ENCODE measurements at regions not wholly inside any gene's neighbourhood (a gene's known extent, or its start where the extent isn't known, plus 50 kb on each side); places are given as distances from the start of the nearest gene placed in this dataset.
"Not testable (repeated sequence)": the region's sequence is repeated elsewhere in the genome, so short reads cannot be mapped to it uniquely, and the experiment has no call there.

GRCh38 chr11:121928597-121929580 lies 187.1 kb downstream of the BLID start:
- ATAC-seq = no peak
- no peak for DNase-seq (ENCODE audit: missing footprints)
- intact Hi-C loops (cut with DNase I) = no loop called here

- intact Hi-C loops (cut with DNase I) = no loop called here
- ATAC-seq (no peak), DNase-seq (ENCODE audit: missing footprints) (no peak)
These were observed 188.2 kb downstream of the BLID start for GRCh38 chr11:121927789-121928188.

DNA sequence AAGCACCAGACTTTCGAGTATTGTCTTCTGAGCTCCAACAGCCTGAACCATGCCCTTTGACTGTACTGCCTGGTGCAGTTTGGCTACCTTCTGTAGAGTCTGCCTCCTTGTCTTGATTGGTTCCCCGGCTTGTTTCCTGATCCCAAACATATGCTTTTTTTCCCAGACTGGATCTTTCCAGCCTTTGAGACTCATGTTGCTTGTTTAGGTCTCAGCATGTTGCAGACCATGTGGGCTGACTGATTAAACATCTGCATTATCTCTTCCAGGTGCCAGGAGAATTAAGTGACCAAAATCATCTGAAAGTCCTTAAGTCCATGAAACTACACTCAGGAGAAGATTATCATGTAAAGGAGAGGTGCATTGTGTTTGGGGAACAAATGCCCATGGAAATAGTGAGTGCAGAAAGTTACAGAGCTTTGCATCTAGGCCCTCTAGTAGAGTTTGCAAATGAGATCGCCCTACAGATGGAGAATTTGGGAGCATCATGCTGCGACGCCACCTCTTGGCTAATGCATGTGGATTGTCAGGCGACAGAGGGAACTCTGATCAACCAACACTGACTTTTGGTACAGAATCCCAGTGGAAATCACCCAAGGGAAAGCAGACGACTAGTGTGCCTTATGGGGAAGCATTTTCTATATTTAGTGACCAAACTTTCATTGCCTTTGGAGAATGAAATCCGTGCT lies 188.8 kb downstream of the BLID start:
- no peak for ATAC-seq
- intact Hi-C loops (cut with DNase I) = no loop called here
- no peak for DNase-seq (ENCODE audit: missing footprints)

DNA sequence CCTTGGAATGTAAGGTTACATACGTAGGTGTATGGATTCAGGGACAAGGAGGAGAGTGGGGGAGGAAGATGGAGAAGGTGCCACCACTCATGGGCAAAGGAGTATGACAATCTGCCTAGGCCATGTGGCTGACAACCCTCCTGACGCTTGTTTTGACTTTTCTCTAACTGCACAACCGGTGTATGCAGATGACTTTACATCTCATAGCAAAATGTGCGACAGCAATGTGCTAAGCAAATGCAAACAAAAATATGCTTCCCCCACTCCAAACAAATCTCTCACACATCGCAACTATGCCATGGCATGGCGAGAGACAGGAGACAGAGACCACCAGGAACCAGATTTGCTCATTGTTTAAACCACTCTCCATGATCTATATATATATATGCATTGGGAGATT lies 191.8 kb downstream of the BLID start:
- ATAC-seq = no peak
- intact Hi-C loops (cut with DNase I) = no loop called here
- no peak for DNase-seq (ENCODE audit: missing footprints)

- intact Hi-C loops (cut with DNase I) = no loop called here
- DNase-seq (ENCODE audit: missing footprints) = no peak
- no peak for ATAC-seq
These were observed 198.5 kb downstream of the BLID start for GRCh38 chr11:121917482-121917881.

- no peak for DNase-seq (ENCODE audit: missing footprints)
- intact Hi-C loops (cut with DNase I) = no loop called here
- no peak for ATAC-seq
These were observed 201.4 kb downstream of the BLID start for GRCh38 chr11:121914508-121915059.

DNA sequence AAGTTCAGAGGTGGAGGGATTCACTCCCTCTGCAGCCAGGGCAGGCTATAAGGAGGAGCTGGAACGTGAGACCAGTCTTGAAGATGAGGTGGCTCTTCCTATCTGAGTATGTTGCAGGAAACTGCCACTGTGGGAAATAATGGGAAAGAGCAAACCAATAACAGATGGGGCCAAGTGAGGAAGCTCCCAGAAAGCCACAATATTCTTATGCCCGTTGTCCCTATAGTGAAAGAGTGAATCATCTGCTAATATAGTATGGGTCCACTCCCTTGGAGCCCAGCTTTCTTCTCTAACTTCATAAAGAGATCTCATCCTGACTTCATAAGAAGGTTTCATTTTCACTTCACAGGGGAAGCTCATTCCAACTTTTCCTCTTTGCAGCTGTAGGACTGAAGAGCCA lies 206.4 kb downstream of the BLID start:
- no peak for ATAC-seq
- intact Hi-C loops (cut with DNase I) = no loop called here
- no peak for DNase-seq (ENCODE audit: missing footprints)

GRCh38 chr11:121907379-121907778 lies 208.6 kb downstream of the BLID start:
- intact Hi-C loops (cut with DNase I) = no loop called here
- ATAC-seq (no peak), DNase-seq (ENCODE audit: missing footprints) (no peak)

GRCh38 chr11:121904148-121904547 lies 211.9 kb downstream of the BLID start:
- intact Hi-C loops (cut with DNase I) = no loop called here
- DNase-seq (ENCODE audit: missing footprints) (no peak), ATAC-seq (peak; percentile 48)

DNA sequence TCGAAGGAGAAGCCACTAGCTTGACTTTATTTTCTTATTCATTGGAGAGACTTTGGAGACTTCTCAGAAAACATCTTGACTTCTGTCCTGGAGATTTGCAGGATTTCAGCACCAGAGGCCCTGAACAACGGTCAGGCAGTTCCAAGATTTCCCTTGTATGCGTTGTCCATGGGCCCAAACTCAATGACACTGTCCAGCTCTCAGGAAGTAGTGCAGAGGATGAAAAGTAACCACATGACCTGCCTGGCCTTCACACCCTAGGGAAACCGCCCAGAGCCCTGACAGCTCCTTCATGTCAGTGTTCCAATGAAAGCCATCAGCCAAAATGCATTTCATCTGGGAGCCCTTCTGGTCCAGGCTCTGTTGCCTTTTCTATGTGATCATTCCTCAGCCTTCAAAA lies 214.1 kb downstream of the BLID start:
- no peak for ATAC-seq
- intact Hi-C loops (cut with DNase I) = no loop called here

GRCh38 chr11:121901417-121901816 lies 214.6 kb downstream of the BLID start:
- intact Hi-C loops (cut with DNase I); ATAC-seq; DNase-seq (ENCODE audit: missing footprints): not testable (repeated sequence)

More for the DNA sequence above, 214.1 kb downstream of the BLID start:
- DNase-seq (ENCODE audit: missing footprints) = no peak

DNA sequence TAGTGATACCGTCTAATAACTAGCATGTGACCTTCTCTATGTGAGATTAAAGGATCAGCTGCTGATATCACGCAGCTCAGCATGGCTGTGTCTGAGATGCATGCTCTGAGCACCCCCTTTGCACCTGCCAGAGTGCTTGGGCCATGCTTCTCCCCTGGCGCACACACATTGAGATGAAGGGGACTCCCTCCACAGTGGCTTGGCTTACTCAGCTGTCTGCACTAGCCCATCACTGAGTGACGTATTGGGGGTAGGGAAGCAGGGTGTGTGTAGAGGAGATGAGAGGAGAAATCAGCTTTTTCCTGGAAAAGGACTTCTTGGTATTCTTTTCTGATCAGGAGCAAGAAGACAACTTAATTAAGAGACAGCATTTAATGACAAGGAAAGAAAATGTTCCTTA lies 216.5 kb downstream of the BLID start:
- intact Hi-C loops (cut with DNase I) = no loop called here
- ATAC-seq = no peak
- no peak for DNase-seq (ENCODE audit: missing footprints)

DNA sequence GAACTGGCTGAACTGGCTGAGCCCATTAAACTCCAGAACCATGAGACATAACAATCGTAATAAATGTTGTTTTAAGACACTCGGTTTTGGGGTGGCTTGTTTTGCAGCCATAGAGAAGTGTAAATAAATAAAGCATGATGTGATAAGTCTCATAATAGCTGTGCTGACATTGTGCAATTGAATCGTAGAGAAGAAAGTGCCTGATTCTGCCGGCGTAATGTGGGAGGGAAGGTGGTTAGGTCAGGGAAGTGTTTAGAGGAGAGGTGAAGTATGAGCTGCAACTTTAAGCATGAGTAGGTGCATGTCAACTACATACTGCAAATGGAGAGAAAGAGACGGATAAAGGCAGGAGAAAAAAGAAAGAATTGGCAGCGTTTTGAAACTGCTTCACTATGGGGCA lies 217.1 kb downstream of the BLID start:
- ATAC-seq = no peak
- DNase-seq (ENCODE audit: missing footprints) = no peak
- intact Hi-C loops (cut with DNase I) = no loop called here

- intact Hi-C loops (cut with DNase I) = no loop called here
- ATAC-seq (no peak), DNase-seq (ENCODE audit: missing footprints) (no peak)
These were observed 220.1 kb downstream of the BLID start for GRCh38 chr11:121895919-121896318.

- intact Hi-C loops (cut with DNase I) = loop anchor here (5.0 kb wide), 1 partner anchor 237 kb away; no protein-coding TSS in a partner anchor
- ATAC-seq (no peak), DNase-seq (ENCODE audit: missing footprints) (no peak)
These were observed 221.4 kb downstream of the BLID start for GRCh38 chr11:121894581-121894980.

GRCh38 chr11:121892863-121893262 lies 223.2 kb downstream of the BLID start:
- intact Hi-C loops (cut with DNase I) = loop anchor here (5.0 kb wide), 1 partner anchor 236 kb away; no protein-coding TSS in a partner anchor
- DNase-seq (ENCODE audit: missing footprints) (no peak), ATAC-seq (no peak)

- intact Hi-C loops (cut with DNase I) = loop anchor here (5.0 kb wide), 1 partner anchor 235 kb away; no protein-coding TSS in a partner anchor
- ATAC-seq = peak; percentile 34
- DNase-seq (ENCODE audit: missing footprints) = no peak
These were observed 223.8 kb downstream of the BLID start for GRCh38 chr11:121892131-121892681.

DNA sequence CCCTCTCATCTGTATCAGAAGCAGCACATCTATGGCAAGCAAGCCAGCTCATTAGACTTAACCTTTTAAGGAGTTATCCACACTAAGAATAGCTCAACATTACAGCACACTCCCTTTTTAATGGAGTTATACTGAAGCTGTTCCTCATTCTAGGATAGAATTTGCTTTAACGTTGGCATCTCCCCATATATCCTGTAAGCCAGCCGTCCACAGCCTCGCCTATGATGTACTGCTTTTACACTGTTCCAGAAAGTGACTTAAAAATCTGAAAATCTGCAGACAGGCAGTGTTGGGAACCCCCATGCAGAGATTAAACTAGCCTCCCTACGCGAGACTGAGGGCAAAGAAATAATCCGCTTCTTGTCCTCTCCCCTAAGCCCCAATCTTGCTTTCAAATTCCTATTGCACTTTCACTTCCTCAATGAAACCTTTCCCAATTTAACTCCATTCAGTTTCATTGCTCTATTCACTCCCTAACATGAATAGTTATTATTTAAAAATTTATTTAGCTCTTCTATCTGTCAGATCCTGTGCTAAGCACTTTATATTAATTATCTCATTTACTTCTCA lies 225.0 kb downstream of the BLID start:
- DNase-seq (ENCODE audit: missing footprints) (no peak), ATAC-seq (no peak)
- intact Hi-C loops (cut with DNase I) = loop anchor here (5.0 kb wide), 1 partner anchor 234 kb away; no protein-coding TSS in a partner anchor

- DNase-seq (ENCODE audit: missing footprints) = no peak
- ATAC-seq = peak; percentile 32
- intact Hi-C loops (cut with DNase I) = loop anchor here (5.0 kb wide), 1 partner anchor 233 kb away; no protein-coding TSS in a partner anchor
These were observed 225.6 kb downstream of the BLID start for GRCh38 chr11:121890377-121890776.

Data from Right ventricle myocardium inferior (tissue), 1 donor.